COLO668 (cell line): ENCODE measurements at regions not wholly inside any gene's neighbourhood (a gene's known extent, or its start where the extent isn't known, plus 50 kb on each side); places are given as distances from the start of the nearest gene placed in this dataset.
A peak's percentile ranks its signal among the peaks of the same experiment; 100 is the strongest.

Experiments
- DNase-seq: peaks from one replicate; lab custom pipeline; 2025; ENCODE audit not compliant: unreplicated experiment; lab: John Stamatoyannopoulos, UW

- no peak for DNase-seq
These were observed 127.0 kb downstream of the MCHR2 start for GRCh38 chr6:99867026-99867425.

GRCh38 chr6:99868074-99868702 is 125.8 kb downstream of the MCHR2 start:
- peak; percentile 68 for DNase-seq
